NCI-H1694 (cell line): ENCODE measurements at regions not wholly inside any gene's neighbourhood (a gene's known extent, or its start where the extent isn't known, plus 50 kb on each side); places are given as distances from the start of the nearest gene placed in this dataset.

Experiments used
- DNase-seq: peaks from one replicate; lab custom pipeline; 2025; lab: John Stamatoyannopoulos, UW

DNA sequence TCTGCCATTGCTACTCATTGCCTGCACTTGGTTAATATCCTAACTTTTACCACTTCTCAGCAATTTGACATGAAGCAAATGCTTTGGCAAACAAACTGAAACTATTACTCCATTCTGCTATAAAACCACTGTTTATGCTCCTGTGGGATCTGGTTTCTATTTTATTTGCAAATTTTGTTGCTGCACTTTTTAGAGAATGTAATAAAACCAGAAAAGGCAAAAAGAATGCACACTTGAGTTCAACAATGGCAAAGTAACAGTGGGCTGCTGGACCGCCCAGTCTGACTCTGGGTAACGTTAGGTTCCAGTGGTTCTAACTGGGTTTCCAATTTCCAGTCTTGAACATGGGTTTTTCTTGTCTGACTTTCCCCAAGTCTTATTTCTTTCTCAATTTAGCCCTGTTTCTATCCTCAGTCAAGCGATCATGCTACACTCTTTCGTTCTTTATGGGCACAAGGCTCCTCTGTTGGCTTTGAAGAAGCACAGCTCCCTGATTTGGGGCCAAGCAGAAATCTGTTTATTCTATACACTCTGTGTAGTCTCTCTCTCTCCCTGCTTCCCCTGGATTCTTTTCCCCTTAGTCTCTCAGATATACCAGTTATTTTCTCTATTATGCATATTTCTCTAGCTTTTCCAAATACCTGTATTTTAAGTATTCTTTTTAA, 129.2 kb upstream of the FAM3C start:
- no peak for DNase-seq

DNA sequence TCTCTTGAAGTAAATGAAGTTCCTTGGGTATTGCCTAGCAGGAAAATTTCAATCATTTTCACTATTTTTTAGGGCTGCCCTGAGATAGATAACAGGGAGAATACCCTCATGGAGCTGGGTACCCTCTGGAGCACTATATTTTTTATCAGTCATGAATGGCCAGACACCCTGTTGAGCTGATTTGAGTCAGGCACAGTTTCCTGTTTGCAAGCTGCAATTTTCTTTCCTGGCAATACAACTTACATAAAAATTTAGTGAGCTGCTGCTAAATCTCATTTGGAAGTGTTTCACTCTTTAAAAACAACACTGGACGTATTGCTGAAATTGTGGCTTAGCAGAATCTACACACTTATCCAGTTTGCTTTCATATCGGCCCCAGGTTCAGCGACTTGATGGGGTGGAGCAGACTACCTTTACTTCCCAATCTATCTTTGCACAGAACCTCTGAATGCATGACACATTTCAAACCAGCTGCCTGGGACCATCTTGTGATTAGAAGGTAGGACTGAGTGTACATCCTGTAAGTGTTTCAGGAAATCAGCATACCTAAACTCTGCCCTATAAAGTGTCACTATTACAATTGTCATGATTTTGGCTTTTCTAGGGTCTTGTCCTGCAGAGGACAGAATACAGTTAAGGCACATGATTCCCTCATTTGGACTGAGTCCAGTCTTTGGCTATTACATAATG, 125.7 kb upstream of the FAM3C start:
- no peak for DNase-seq

- DNase-seq = no peak
Measured at GRCh38 chr7:121520911-121521310, 124.8 kb upstream of the FAM3C start.

GRCh38 chr7:121519548-121520521, 123.7 kb upstream of the FAM3C start:
- no peak for DNase-seq

GRCh38 chr7:121517591-121517990, 121.5 kb upstream of the FAM3C start:
- DNase-seq = no peak

DNA sequence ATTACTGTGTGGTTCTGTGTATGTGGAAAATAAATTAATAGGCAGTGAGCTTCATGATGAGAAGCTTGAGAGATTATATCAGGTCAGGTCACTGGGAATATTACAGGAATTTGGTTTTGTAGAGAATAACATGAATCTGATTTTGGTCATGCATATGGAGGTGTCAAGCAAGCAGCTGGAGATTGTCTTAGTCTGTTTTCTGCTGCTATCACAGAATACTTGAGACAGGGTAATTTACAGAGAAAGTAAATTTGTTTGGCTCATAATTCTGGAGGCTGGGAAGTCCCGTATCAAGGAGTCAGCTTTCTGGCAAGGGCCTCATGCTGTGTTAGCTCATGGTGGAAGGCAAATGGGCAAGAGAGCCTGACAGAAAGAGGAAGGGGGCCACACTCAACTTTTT, 120.7 kb upstream of the FAM3C start:
- DNase-seq = no peak

- no peak for DNase-seq
Measured at GRCh38 chr7:121515630-121516401, 119.7 kb upstream of the FAM3C start.

GRCh38 chr7:121515229-121515628, 119.1 kb upstream of the FAM3C start:
- no peak for DNase-seq

- no peak for DNase-seq
Measured at GRCh38 chr7:121513105-121513504, 117.0 kb upstream of the FAM3C start.

DNA sequence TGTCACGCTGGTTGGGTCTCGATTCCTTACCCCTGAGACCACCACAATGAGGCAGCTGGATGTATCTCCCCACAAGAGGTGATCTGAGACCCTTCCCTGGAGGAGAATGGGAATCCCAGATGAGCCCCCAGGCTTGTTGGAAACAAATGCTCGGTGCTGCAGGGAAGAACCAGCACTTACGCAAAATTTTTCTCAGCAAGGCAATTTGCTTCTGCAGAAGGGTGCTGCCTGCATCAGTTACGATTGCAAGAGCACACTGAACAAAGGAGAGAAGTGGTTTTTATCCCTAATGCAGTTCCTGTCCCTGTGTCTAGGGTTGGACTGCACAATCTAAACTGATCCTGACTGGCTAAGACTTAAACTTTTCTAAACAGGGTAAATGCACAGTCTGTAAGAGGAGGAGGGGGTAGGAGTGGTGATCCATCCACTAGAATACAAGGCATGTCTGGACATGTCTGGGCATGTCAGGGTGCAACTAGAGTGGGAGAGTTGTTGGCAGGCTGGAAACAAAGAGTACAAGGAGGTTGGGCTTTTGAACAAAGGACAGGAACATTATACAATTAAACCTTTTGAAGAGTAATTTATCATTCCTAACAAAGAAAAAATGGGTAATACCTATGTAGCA, 114.9 kb upstream of the FAM3C start:
- DNase-seq = no peak

DNA sequence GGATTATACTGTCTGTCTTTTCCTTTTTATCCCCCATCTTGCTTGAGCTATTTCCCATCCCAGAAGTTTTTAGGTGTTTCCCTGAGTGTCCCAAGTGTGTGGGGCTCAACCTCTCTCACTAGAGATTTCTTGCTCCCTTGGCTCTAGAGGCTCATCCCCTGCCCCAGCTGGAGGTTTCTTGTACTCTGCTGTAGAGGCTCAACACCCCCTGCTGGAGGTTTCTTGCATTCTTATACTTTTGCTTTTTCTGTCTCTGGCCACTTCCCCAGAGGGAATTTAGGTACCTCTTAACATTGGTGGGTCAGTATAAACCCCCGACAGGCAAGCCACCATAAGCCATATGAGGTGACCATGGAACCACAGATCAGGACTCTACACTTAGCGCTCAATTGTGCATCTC, 114.2 kb upstream of the FAM3C start:
- DNase-seq = no peak

DNA sequence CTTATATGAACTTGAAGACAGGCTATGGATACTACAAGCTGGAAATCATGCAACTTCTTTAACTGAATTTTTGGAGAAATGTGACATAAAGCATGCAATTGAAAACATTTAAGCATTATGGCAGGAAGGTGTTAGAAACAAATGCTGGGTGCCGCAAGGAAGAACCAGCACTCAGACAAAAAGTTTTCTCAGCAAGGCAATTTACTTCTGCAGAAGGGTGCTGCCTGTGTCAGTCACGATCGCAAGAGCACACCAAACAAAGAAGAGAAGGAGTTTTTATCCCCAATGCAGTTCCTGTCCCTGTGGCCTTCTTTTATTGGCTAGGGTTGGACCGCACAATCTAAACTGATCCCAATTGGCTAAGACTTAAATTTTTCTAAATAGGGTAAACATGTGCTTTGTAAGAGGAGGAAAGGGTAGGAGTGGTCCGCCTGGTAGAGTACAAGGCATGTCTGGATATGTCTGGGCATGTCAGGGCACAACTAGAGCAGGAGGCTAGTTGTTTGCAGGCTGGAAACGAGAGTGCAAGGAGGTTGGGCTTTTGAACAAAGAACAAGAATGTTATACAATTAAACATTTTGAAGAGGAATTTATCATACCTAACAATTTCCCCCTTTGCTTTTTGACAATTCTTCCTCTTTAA, 109.6 kb upstream of the FAM3C start:
- no peak for DNase-seq

- no peak for DNase-seq
Measured at GRCh38 chr7:121505021-121505420, 108.9 kb upstream of the FAM3C start.

- DNase-seq = no peak
Measured at GRCh38 chr7:121504482-121504881, 108.4 kb upstream of the FAM3C start.

- DNase-seq = no peak
Measured at GRCh38 chr7:121503730-121504129, 107.6 kb upstream of the FAM3C start.

GRCh38 chr7:121503039-121503438, 106.9 kb upstream of the FAM3C start:
- DNase-seq = no peak

DNA sequence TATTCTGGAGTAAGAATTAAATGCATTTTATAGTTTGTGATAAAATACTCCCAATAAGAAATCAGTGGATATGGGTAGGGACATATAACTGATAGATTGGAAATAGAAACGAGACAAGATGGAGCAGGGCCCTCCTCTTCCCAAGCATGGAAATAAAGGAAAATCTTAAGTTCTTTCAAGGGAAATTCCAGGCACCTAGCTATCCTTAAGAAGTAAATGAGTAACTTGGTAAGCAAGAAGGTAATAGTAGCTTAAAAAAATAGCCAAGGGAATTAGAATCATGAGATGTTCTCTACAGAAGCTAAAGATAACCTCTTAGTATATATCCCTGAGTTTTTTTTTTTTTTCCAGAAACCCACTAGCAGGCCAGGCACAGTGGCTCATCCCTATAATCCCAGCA, 105.5 kb upstream of the FAM3C start:
- DNase-seq = no peak

- DNase-seq = no peak
Measured at GRCh38 chr7:121500360-121501058, 104.4 kb upstream of the FAM3C start.

GRCh38 chr7:121499624-121500023, 103.5 kb upstream of the FAM3C start:
- DNase-seq = no peak

GRCh38 chr7:121498816-121499215, 102.7 kb upstream of the FAM3C start:
- DNase-seq = no peak
